H1 (cell line): ENCODE measurements at regions not wholly inside any gene's neighbourhood (a gene's known extent, or its start where the extent isn't known, plus 50 kb on each side); places are given as distances from the start of the nearest gene placed in this dataset.

Source experiments
- CTCF ChIA-PET: fragments of 300-600 bp; sonication (Branson Sonifier 250); formaldehyde crosslinking; loops from one replicate; lab custom pipeline; 2021; ENCODE audit not compliant: partially characterized antibody; lab: Charles Lee
- POLR2A ChIA-PET: fragments of 300-600 bp; sonication (Branson Sonifier 250); formaldehyde crosslinking; loops from one replicate; lab custom pipeline; 2021; ENCODE audit warnings: inconsistent platforms; ENCODE audit not compliant: partially characterized antibody; lab: Charles Lee
- DNase-seq, 2 experiments: peaks; one replicate each; pipeline versions ENCODE4 v3.0.0 to v3.0.0-alpha.2; 2010 to 2022; ENCODE audit warnings: low spot score in 2 of 2, low read depth in 1 of 2, mixed read lengths in 1 of 2
- FAIRE-seq: peaks from 2 replicates; lab custom pipeline; 2011; peaks lifted over from hg19 to GRCh38; lab: Jason Lieb, UNC
- H2AFZ ChIP-seq: 2 replicates; pipeline ENCODE4 v1.8.1; 2012; ENCODE audit warnings: low read length, inconsistent platforms
- H2AK5ac ChIP-seq: 2 replicates; pipeline ENCODE4 v1.6.1; 2013; ENCODE audit warnings: low read depth, low read length
- H2BK120ac ChIP-seq: replicated peaks from 2 replicates; pipeline ENCODE3; 2013; ENCODE audit warnings: low read depth, low read length, inconsistent platforms
- H2BK12ac ChIP-seq: 2 replicates; pipeline ENCODE4 v1.6.1; 2013; ENCODE audit warnings: low read depth, low read length
- H2BK15ac ChIP-seq: 2 replicates; pipeline ENCODE4 v1.6.1; 2013; ENCODE audit warnings: low read length
- H2BK20ac ChIP-seq: 2 replicates; pipeline ENCODE4 v1.6.1; 2013; ENCODE audit warnings: low read length
- H2BK5ac ChIP-seq: 2 replicates; pipeline ENCODE4 v1.6.1; 2013; ENCODE audit warnings: low read depth, low read length
- H3K14ac ChIP-seq: 2 replicates; pipeline ENCODE4 v1.6.1; 2013; ENCODE audit warnings: inconsistent platforms; ENCODE audit not compliant: insufficient read length
- H3K18ac ChIP-seq: 2 replicates; pipeline ENCODE4 v1.6.1; 2013; ENCODE audit warnings: low read length; ENCODE audit errors: extremely low read depth
- H3K23ac ChIP-seq: 2 replicates; pipeline ENCODE4 v1.6.1; 2013; ENCODE audit warnings: inconsistent platforms; ENCODE audit not compliant: insufficient read length
- H3K23me2 ChIP-seq: 2 replicates; pipeline ENCODE4 v1.6.1; 2013; ENCODE audit warnings: low read depth, low read length
- H3K27ac ChIP-seq: 2 replicates; pipeline ENCODE4 v1.6.1; 2011; ENCODE audit warnings: low read depth, low read length, inconsistent platforms
- H3K27me3 ChIP-seq, 4 experiments: replicated peaks in 1 of 4; 1 replicate in 1 of 4; 2 replicates in 3 of 4; pipeline versions ENCODE4 v1.6.1 to v1.8.1; 2011 to 2013; ENCODE audit warnings: low read length in 3 of 4, mild to moderate bottlenecking in 3 of 4, inconsistent platforms in 2 of 4, mixed read lengths in 2 of 4, moderate library complexity in 1 of 4; ENCODE audit not compliant: control insufficient read depth in 3 of 4, insufficient read depth in 3 of 4; ENCODE audit errors: extremely low read depth in 1 of 4
- H3K36me3 ChIP-seq, 4 experiments: 2 replicates each; pipeline versions ENCODE4 v1.6.1 to v1.8.1; 2011 to 2013; ENCODE audit warnings: mild to moderate bottlenecking in 4 of 4, low read length in 3 of 4, moderate library complexity in 2 of 4, control low read depth in 1 of 4, inconsistent platforms in 1 of 4; ENCODE audit not compliant: insufficient read depth in 4 of 4, control insufficient read depth in 2 of 4
- H3K4ac ChIP-seq: replicated peaks from 2 replicates; pipeline ENCODE3; 2013; ENCODE audit warnings: low read length, low read depth, mixed read lengths, inconsistent platforms; ENCODE audit not compliant: insufficient read length
- H3K4me1 ChIP-seq, 4 experiments: replicated peaks in 1 of 4; 1 replicate in 1 of 4; 2 replicates in 3 of 4; pipeline versions ENCODE4 v1.6.1 to v1.8.1; 2011 to 2013; ENCODE audit warnings: low read length in 3 of 4, inconsistent platforms in 2 of 4, mixed read lengths in 1 of 4; ENCODE audit not compliant: insufficient read depth in 4 of 4, control insufficient read depth in 3 of 4
- H3K4me2 ChIP-seq, 2 experiments: 2 replicates each; pipeline versions ENCODE4 v1.6.1 to v1.8.1; 2011 to 2013; ENCODE audit warnings: low read depth in 2 of 2, low read length in 2 of 2, control low read depth in 1 of 2, inconsistent platforms in 1 of 2, mild to moderate bottlenecking in 1 of 2; ENCODE audit not compliant: insufficient read depth in 1 of 2
- H3K4me3 ChIP-seq, 4 experiments: fragments of 200-600, 300-600 bp in 1 of 4; sonication (generic), shearing (Covaris generic), sonication (Bioruptor Twin) in 1 of 4; 2 replicates each; pipeline versions ENCODE4 v1.5.1 to v1.8.1; 2011 to 2016; ENCODE audit warnings: low read length in 4 of 4, low read depth in 3 of 4, control low read depth in 2 of 4, inconsistent platforms in 2 of 4, mild to moderate bottlenecking in 2 of 4, mixed read lengths in 1 of 4, moderate library complexity in 1 of 4; ENCODE audit not compliant: insufficient read depth in 2 of 4; ENCODE audit errors: extremely low read depth in 1 of 4
- H3K56ac ChIP-seq: replicated peaks from 2 replicates; pipeline ENCODE3; 2013; ENCODE audit warnings: low read depth, mild to moderate bottlenecking, mixed read lengths, low read length, inconsistent platforms; ENCODE audit not compliant: insufficient read length
- H3K79me1 ChIP-seq: 2 replicates; pipeline ENCODE4 v1.6.1; 2013; ENCODE audit warnings: low read depth, low read length, control low read depth
- H3K79me2 ChIP-seq, 2 experiments: 2 replicates each; pipeline versions ENCODE4 v1.6.1 to v1.8.1; 2012 to 2013; ENCODE audit warnings: low read length in 2 of 2, mild to moderate bottlenecking in 2 of 2, inconsistent platforms in 1 of 2; ENCODE audit not compliant: insufficient read depth in 2 of 2, control insufficient read depth in 1 of 2
- H3K9ac ChIP-seq, 4 experiments: replicated peaks in 1 of 4; 1 replicate in 1 of 4; 2 replicates in 3 of 4; pipeline versions ENCODE4 v1.6.1 to v1.8.1; 2011 to 2013; ENCODE audit warnings: low read depth in 3 of 4, low read length in 3 of 4, control low read depth in 2 of 4, mild to moderate bottlenecking in 2 of 4, moderate library complexity in 2 of 4, inconsistent platforms in 1 of 4; ENCODE audit errors: extremely low read depth in 1 of 4
- H3K9me3 ChIP-seq, 2 experiments: 2 replicates each; pipeline versions ENCODE4 v1.6.1 to v1.8.1; 2012 to 2013; ENCODE audit warnings: mild to moderate bottlenecking in 2 of 2, moderate library complexity in 2 of 2, control low read depth in 1 of 2, inconsistent platforms in 1 of 2, low read depth in 1 of 2, low read length in 1 of 2, mixed read lengths in 1 of 2; ENCODE audit not compliant: insufficient read depth in 2 of 2
- H4K20me1 ChIP-seq, 2 experiments: replicated peaks in 1 of 2; 2 replicates each; pipeline versions ENCODE3 to v1.8.1; 2011 to 2013; ENCODE audit warnings: inconsistent platforms in 2 of 2, low read length in 2 of 2, mild to moderate bottlenecking in 1 of 2; ENCODE audit not compliant: insufficient read depth in 2 of 2, control insufficient read depth in 1 of 2
- H4K5ac ChIP-seq: 2 replicates; pipeline ENCODE4 v1.6.1; 2013; ENCODE audit warnings: low read length, low read depth, mixed read lengths, inconsistent platforms; ENCODE audit not compliant: insufficient read length
- H4K8ac ChIP-seq: 2 replicates; pipeline ENCODE4 v1.8.0; 2013; ENCODE audit warnings: mild to moderate bottlenecking, moderate library complexity, low read length, inconsistent platforms; ENCODE audit not compliant: insufficient read depth; ENCODE audit errors: extremely low read depth
- H4K91ac ChIP-seq: replicated peaks from 2 replicates; pipeline ENCODE3; 2013; ENCODE audit warnings: low read length, mixed read lengths, inconsistent platforms; ENCODE audit not compliant: insufficient read length
- GABPA ChIP-seq: IDR thresholded peaks from 2 replicates; pipeline ENCODE4 v1.6.1; 2011; ENCODE audit warnings: mild to moderate bottlenecking, low read length, moderate library complexity, borderline replicate concordance; ENCODE audit not compliant: insufficient read depth
- JUND ChIP-seq: IDR thresholded peaks from 2 replicates; pipeline ENCODE4 v1.6.1; 2011; ENCODE audit warnings: mild to moderate bottlenecking, improper control_type of control experiment, low read length
- RXRA ChIP-seq: IDR thresholded peaks from 2 replicates; pipeline ENCODE4 v1.6.1; 2011; ENCODE audit warnings: low read depth, mild to moderate bottlenecking, low read length, moderate library complexity; ENCODE audit not compliant: insufficient read depth
- SIX5 ChIP-seq: IDR thresholded peaks from 2 replicates; pipeline ENCODE4 v1.6.1; 2011; ENCODE audit warnings: mild to moderate bottlenecking, low read depth, low read length
- SP4 ChIP-seq: IDR thresholded peaks from 2 replicates; pipeline ENCODE4 v1.6.1; 2012; ENCODE audit warnings: low read length, inconsistent platforms
- WGBS, 2 experiments: shearing (Covaris generic) in 1 of 2; methylation state at CpG; one replicate each; pipeline versions ENCODE4 v1.1.6 to v1.1.7; 2013 to 2015; ENCODE audit warnings: low lambda C conversion rate in 2 of 2, mixed read lengths in 2 of 2, inconsistent platforms in 1 of 2, low coverage in 1 of 2, missing lambda C conversion rate in 1 of 2; ENCODE audit not compliant: insufficient replicate concordance in 2 of 2, insufficient coverage in 1 of 2, insufficient read length in 1 of 2; ENCODE audit errors: extremely low coverage in 1 of 2, missing lambda C conversion rate in 1 of 2; 5-methylcytosine and 5-hydroxymethylcytosine counted together

GRCh38 chr1:73910466-73910865 lies 287.5 kb downstream of the LRRIQ3 start:
- Histone ChIP-seq H4K20me1 (no peaks in the 10 kb centered on the region), H3K23me2 (no peaks in the 10 kb centered on the region), H3K4me1 (no peaks in the 10 kb centered on the region), H2BK120ac (no peak overlapping the region), H3K27ac (no peak overlapping the region), H4K91ac (no peak overlapping the region), H2BK15ac (no peak overlapping the region), H3K36me3 (no peaks in the 10 kb centered on the region), H4K8ac (no peak overlapping the region), H3K9me3 (peaks cover 11% of the 10 kb centered on the region in 2 experiments), H2BK5ac (no peak overlapping the region), H3K56ac (no peak overlapping the region), H3K9ac (no peak overlapping the region), H3K27me3 (no peaks in the 10 kb centered on the region), H2BK12ac (no peak overlapping the region), H3K4me3 (no peak overlapping the region), H3K14ac (no peak overlapping the region), H3K4ac (no peak overlapping the region), H4K5ac (no peak overlapping the region), H3K79me2 (no peaks in the 10 kb centered on the region), H3K4me2 (no peak overlapping the region), H3K23ac (no peak overlapping the region), H2BK20ac (no peak overlapping the region), H2AFZ (no peak overlapping the region), H3K18ac (no peak overlapping the region), H2AK5ac (no peak overlapping the region), H3K79me1 (no peaks in the 10 kb centered on the region)
- no peak for FAIRE-seq
- DNase-seq = no peak
- 88% methylated on average over 1 of the region's 1 CpG; no CpG with 5 or more reads in 1 of the 2 experiments for WGBS, 2 experiments
- CTCF ChIA-PET = no interaction called here
- TF ChIP-seq SP4 (no peak), GABPA (no peak), RXRA (no peak), SIX5 (no peak), JUND (no peak)
- POLR2A ChIA-PET = no interaction called here
